ENCODE measurements at regions not wholly inside any gene's neighbourhood (a gene's known extent, or its start where the extent isn't known, plus 50 kb on each side); places are given as distances from the start of the nearest gene placed in this dataset.

GRCh38 chr2:128390256-128390990, 71.8 kb upstream of the HS6ST1 start:
- TF ChIP-seq CTCF (IDR thresholded peaks at IDR 0.05) (no peak), EZH2phosphoT487 (IDR thresholded peaks at IDR 0.05) (no peak)

Measured in neural progenitor cell (in vitro differentiated cells).